Adrenal gland (tissue), 9 donors: ENCODE measurements at regions not wholly inside any gene's neighbourhood (a gene's known extent, or its start where the extent isn't known, plus 50 kb on each side); places are given as distances from the start of the nearest gene placed in this dataset.

Experiments used
- DNase-seq, 7 donors: peaks; one replicate each; pipeline ENCODE4 v3.0.0-alpha.2; 2019 to 2020
- H3K27ac ChIP-seq, 5 donors: fragments of 200-600 bp; sonication (generic) in 4 of 5; 1 replicate in 3 of 5; 2 replicates in 2 of 5; pipeline versions ENCODE4 v1.5.1 to v1.8.0; 2016 to 2020; ENCODE audit warnings: mild to moderate bottlenecking in 1 of 5
- H3K27me3 ChIP-seq: fragments of 200-600 bp; 2 replicates; pipeline ENCODE4 v1.8.0; 2021
- H3K36me3 ChIP-seq, 2 donors: fragments of 200-600 bp; replicated peaks in 1 of 2; 1 replicate in 1 of 2; 2 replicates in 1 of 2; pipeline versions ENCODE4 v1.5.1 to v1.8.0; 2018 to 2022
- H3K4me1 ChIP-seq, 2 donors: fragments of 200-600 bp; replicated peaks in 1 of 2; 1 replicate in 1 of 2; 2 replicates in 1 of 2; pipeline versions ENCODE4 v1.5.1 to v1.8.0; 2018 to 2021
- H3K4me3 ChIP-seq, 4 donors: fragments of 200-600 bp; sonication (generic) in 3 of 4; one replicate each; pipeline ENCODE4 v1.5.1; 2016 to 2018
- H3K9me3 ChIP-seq, 3 donors: fragments of 200-600 bp; sonication (generic) in 1 of 3; replicated peaks in 1 of 3; 1 replicate in 2 of 3; 2 replicates in 1 of 3; pipeline versions ENCODE4 v1.5.1 to v1.8.0; 2016 to 2021
- CTCF ChIP-seq, 6 experiments: fragments of 450-650 bp in 4 of 6; fragments of 200-600 bp in 2 of 6; sonication (generic) in 1 of 6; IDR thresholded peaks; 1 replicate in 5 of 6; 2 replicates in 1 of 6; pipeline versions ENCODE4 v1.5.1 to v1.8.0; 2016 to 2021; ENCODE audit warnings: antibody characterized with exemption in 6 of 6, mild to moderate bottlenecking in 2 of 6, moderate library complexity in 1 of 6
- POLR2A ChIP-seq, 2 donors: fragments of 450-650 bp; IDR thresholded peaks; one replicate each; pipeline ENCODE4 v1.6.1; 2017; ENCODE audit warnings: antibody characterized with exemption in 2 of 2, mild to moderate bottlenecking in 2 of 2, moderate library complexity in 1 of 2
- WGBS, 4 donors: extraction: QIAGEN DNeasy Blood & Tissue Kit in 2 of 4; methylation state at CpG; one replicate each; pipeline versions ENCODE4 v1.1.5 to v1.1.7; 2013 to 2017; 5-methylcytosine and 5-hydroxymethylcytosine counted together
- intact Hi-C, 2 donors: fragments of 100-400 bp; cut with DNase I; formaldehyde crosslinking; loops; one replicate each; pipeline versions ENCODE4 v1.14.1 to v1.15.0; 2022 to 2023
- donor health status: healthy with polysubstance abuse.
- donor health status: Bipolar disorder and iron deficiency.
- donor health status: DM: yes; HTN: yes; CAD: no.
- donor health status: DM: no; HTN: no; CAD: no.
- donor health status: DM: no; HTN: no; CAD: no.

GRCh38 chr5:92023555-92023954 is 640.4 kb upstream of the ARRDC3 start:
- Histone ChIP-seq H3K9me3 (no peaks in the 10 kb centered on the region), H3K27ac (no peak overlapping the region), H3K36me3 (no peaks in the 10 kb centered on the region), H3K27me3 (no peaks in the 10 kb centered on the region), H3K4me1 (no peaks in the 10 kb centered on the region), H3K4me3 (no peak overlapping the region)
- intact Hi-C loops: no loop called here
- TF ChIP-seq CTCF (IDR thresholded peaks at IDR 0.05): no peak
- no peak for TF ChIP-seq POLR2A (IDR thresholded peaks at IDR 0.05)
- 65 to 75% (median 67%) methylated on average over 5 of the region's 5 CpGs for WGBS, 4 donors
- DNase-seq: no peak

GRCh38 chr5:92023141-92023471 is 640.0 kb upstream of the ARRDC3 start:
- no peaks in the 10 kb centered on the region for H3K36me3 ChIP-seq
- H3K27ac ChIP-seq: no peak overlapping the region
- no peak for TF ChIP-seq CTCF (IDR thresholded peaks at IDR 0.05)
- no peak for TF ChIP-seq POLR2A (IDR thresholded peaks at IDR 0.05)
- no peak overlapping the region for H3K4me3 ChIP-seq
- no peaks in the 10 kb centered on the region for H3K9me3 ChIP-seq
- no peaks in the 10 kb centered on the region for H3K27me3 ChIP-seq
- no peak for DNase-seq
- H3K4me1 ChIP-seq: no peaks in the 10 kb centered on the region
- 25 to 46% (median 39%) methylated on average over 1 of the region's 1 CpG for WGBS, 4 donors
- intact Hi-C loops: no loop called here

GRCh38 chr5:92022415-92023140 is 639.5 kb upstream of the ARRDC3 start:
- intact Hi-C loops: no loop called here
- H3K4me1 ChIP-seq: no peaks in the 10 kb centered on the region
- 77 to 84% (median 80%) methylated on average over 3 of the region's 3 CpGs for WGBS, 4 donors
- H3K36me3 ChIP-seq: no peaks in the 10 kb centered on the region
- TF ChIP-seq POLR2A (IDR thresholded peaks at IDR 0.05): no peak
- no peak for TF ChIP-seq CTCF (IDR thresholded peaks at IDR 0.05)
- H3K27ac ChIP-seq: no peak overlapping the region
- H3K27me3 ChIP-seq: no peaks in the 10 kb centered on the region
- no peak overlapping the region for H3K4me3 ChIP-seq
- no peak for DNase-seq
- H3K9me3 ChIP-seq: no peaks in the 10 kb centered on the region

GRCh38 chr5:92019376-92019990 is 636.4 kb upstream of the ARRDC3 start:
- TF ChIP-seq CTCF (IDR thresholded peaks at IDR 0.05) (no peak), POLR2A (IDR thresholded peaks at IDR 0.05) (no peak)
- intact Hi-C loops: no loop called here
- DNase-seq: no peak
- Histone ChIP-seq H3K36me3 (no peaks in the 10 kb centered on the region), H3K9me3 (no peaks in the 10 kb centered on the region), H3K4me3 (no peak overlapping the region), H3K27ac (no peak overlapping the region), H3K4me1 (no peaks in the 10 kb centered on the region), H3K27me3 (no peaks in the 10 kb centered on the region)
- 62 to 79% (median 67%) methylated on average over 2 of the region's 2 CpGs for WGBS, 4 donors
